Left kidney (tissue), 1 donor: ENCODE measurements at regions not wholly inside any gene's neighbourhood (a gene's known extent, or its start where the extent isn't known, plus 50 kb on each side); places are given as distances from the start of the nearest gene placed in this dataset.
A peak's percentile ranks its signal among the peaks of the same experiment; 100 is the strongest.

Source experiments
- DNase-seq: peaks from one replicate; pipeline ENCODE4 v3.0.0-alpha.2; 2013

GRCh38 chr7:41096917-41097316 lies 606.0 kb downstream of the INHBA start:
- DNase-seq, result no peak

- no peak for DNase-seq
Measured at GRCh38 chr7:41093141-41093540, 609.7 kb downstream of the INHBA start.

GRCh38 chr7:41085244-41085643 lies 617.6 kb downstream of the INHBA start:
- DNase-seq, result no peak

- DNase-seq, result no peak
Measured at GRCh38 chr7:41084381-41084780, 618.5 kb downstream of the INHBA start.

- no peak for DNase-seq
Measured at GRCh38 chr7:41069635-41070034, 633.3 kb downstream of the INHBA start.

- DNase-seq, result no peak
Measured at GRCh38 chr7:41067576-41067975, 635.3 kb downstream of the INHBA start.

- no peak for DNase-seq
Measured at GRCh38 chr7:41065663-41066062, 637.2 kb downstream of the INHBA start.

- no peak for DNase-seq
Measured at GRCh38 chr7:41063116-41063515, 639.8 kb downstream of the INHBA start.

- no peak for DNase-seq
Measured at GRCh38 chr7:41060796-41061195, 642.1 kb downstream of the INHBA start.

GRCh38 chr7:41059796-41060195 lies 643.1 kb downstream of the INHBA start:
- no peak for DNase-seq

GRCh38 chr7:41058986-41059741 lies 643.7 kb downstream of the INHBA start:
- no peak for DNase-seq

GRCh38 chr7:41054960-41055661 lies 647.8 kb downstream of the INHBA start:
- no peak for DNase-seq

- no peak for DNase-seq
Measured at GRCh38 chr7:41053820-41054219, 649.1 kb downstream of the INHBA start.

- DNase-seq, result no peak
Measured at GRCh38 chr7:41052736-41053135, 650.2 kb downstream of the INHBA start.

GRCh38 chr7:41052201-41052600 lies 650.7 kb downstream of the INHBA start:
- no peak for DNase-seq

GRCh38 chr7:41051535-41051934 lies 651.4 kb downstream of the INHBA start:
- DNase-seq, result no peak

GRCh38 chr7:41051062-41051461 lies 651.8 kb downstream of the INHBA start:
- no peak for DNase-seq

- no peak for DNase-seq
Measured at GRCh38 chr7:41048771-41049170, 654.1 kb downstream of the INHBA start.

- no peak for DNase-seq
Measured at GRCh38 chr7:41047789-41048191, 655.1 kb downstream of the INHBA start.

- DNase-seq, result no peak
Measured at GRCh38 chr7:41047211-41047610, 655.7 kb downstream of the INHBA start.

GRCh38 chr7:41046776-41047175 lies 656.1 kb downstream of the INHBA start:
- DNase-seq, result no peak

- DNase-seq, result no peak
Measured at GRCh38 chr7:41046221-41046761, 656.6 kb downstream of the INHBA start.

GRCh38 chr7:41045556-41046123 lies 657.2 kb downstream of the INHBA start:
- peak; percentile 26 for DNase-seq
